GM18951 (cell line): ENCODE measurements at regions not wholly inside any gene's neighbourhood (a gene's known extent, or its start where the extent isn't known, plus 50 kb on each side); places are given as distances from the start of the nearest gene placed in this dataset.
"Not testable (repeated sequence)": the region's sequence is repeated elsewhere in the genome, so short reads cannot be mapped to it uniquely, and the experiment has no call there.

Experiments
- POLR2A ChIP-seq: IDR thresholded peaks from 4 replicates; pipeline ENCODE4 v1.6.1; 2011; ENCODE audit warnings: mild to moderate bottlenecking; ENCODE audit not compliant: insufficient read length, insufficient read depth; ENCODE audit errors: extremely low read depth
- in situ Hi-C: fragments of 300-500 bp; cut with MboI; formaldehyde crosslinking; loops from one replicate; pipeline ENCODE4 v1.12.0; 2022; ENCODE audit warnings: low sequenced_read_pairs, mixed read lengths, inconsistent platforms; ENCODE audit not compliant: unreplicated experiment

GRCh38 chrX:110951472-110952269, 144.3 kb upstream of the PAK3 start:
- in situ Hi-C loops = no loop called here
- no peak for TF ChIP-seq POLR2A

- TF ChIP-seq POLR2A = no peak
- in situ Hi-C loops = no loop called here
Measured at GRCh38 chrX:110944751-110945675, 149.4 kb upstream of the CHRDL1 start.

GRCh38 chrX:110944311-110944750, 148.7 kb upstream of the CHRDL1 start:
- in situ Hi-C loops = no loop called here
- TF ChIP-seq POLR2A = no peak

- in situ Hi-C loops = no loop called here
- TF ChIP-seq POLR2A = no peak
Measured at GRCh38 chrX:110941906-110942305, 146.3 kb upstream of the CHRDL1 start.

GRCh38 chrX:110938977-110939732, 143.5 kb upstream of the CHRDL1 start:
- in situ Hi-C loops = no loop called here

GRCh38 chrX:110924871-110925270, 129.3 kb upstream of the CHRDL1 start:
- TF ChIP-seq POLR2A = no peak
- in situ Hi-C loops = no loop called here

More at GRCh38 chrX:110938977-110939732, 143.5 kb upstream of the CHRDL1 start:
- no peak for TF ChIP-seq POLR2A

GRCh38 chrX:110920991-110921390, 125.4 kb upstream of the CHRDL1 start:
- TF ChIP-seq POLR2A = no peak
- in situ Hi-C loops = no loop called here

- TF ChIP-seq POLR2A = no peak
- in situ Hi-C loops = no loop called here
Measured at GRCh38 chrX:110915570-110915969, 120.0 kb upstream of the CHRDL1 start.

GRCh38 chrX:110915111-110915510, 119.5 kb upstream of the CHRDL1 start:
- TF ChIP-seq POLR2A = no peak
- in situ Hi-C loops = no loop called here

GRCh38 chrX:110914281-110914680, 118.7 kb upstream of the CHRDL1 start:
- TF ChIP-seq POLR2A = no peak
- in situ Hi-C loops = no loop called here

GRCh38 chrX:110904747-110905146, 109.1 kb upstream of the CHRDL1 start:
- in situ Hi-C loops = not testable (repeated sequence)

GRCh38 chrX:110881971-110882370, 86.4 kb upstream of the CHRDL1 start:
- in situ Hi-C loops = no loop called here
- no peak for TF ChIP-seq POLR2A

- in situ Hi-C loops = no loop called here
Measured at GRCh38 chrX:110877326-110877725, 81.7 kb upstream of the CHRDL1 start.

More at GRCh38 chrX:110877326-110877725, 81.7 kb upstream of the CHRDL1 start:
- TF ChIP-seq POLR2A = no peak
